GM23338 (cell line): ENCODE measurements at regions not wholly inside any gene's neighbourhood (a gene's known extent, or its start where the extent isn't known, plus 50 kb on each side); places are given as distances from the start of the nearest gene placed in this dataset.

ENCODE experiments used
- ATAC-seq: fragments of 200-7000 bp; cut with Tn5 transposase; 3 replicates; pipeline ENCODE4 v1.9.1; 2020
- DNase-seq: peaks from one replicate; pipeline ENCODE4 v3.0.0-alpha.2; 2015; ENCODE audit warnings: low spot score
- H2AFZ ChIP-seq: fragments of 200-600 bp; sonication (generic); 2 replicates; pipeline ENCODE4 v1.8.0; 2016; ENCODE audit warnings: antibody characterized with exemption, mild to moderate bottlenecking, moderate library complexity
- H3F3A ChIP-seq: fragments of 200-600 bp; sonication (generic); replicated peaks from 2 replicates; pipeline ENCODE4 v1.8.0; 2017; ENCODE audit warnings: antibody characterized with exemption, mixed run types, low read depth
- H3K27ac ChIP-seq: fragments of 200-600 bp; sonication (generic); 2 replicates; pipeline ENCODE4 v1.6.1; 2016; ENCODE audit warnings: low read depth
- H3K27me3 ChIP-seq: fragments of 200-600 bp; sonication (generic); 2 replicates; pipeline ENCODE4 v1.8.0; 2016; ENCODE audit warnings: mild to moderate bottlenecking, mixed run types, moderate library complexity; ENCODE audit not compliant: insufficient read depth
- H3K36me3 ChIP-seq: fragments of 200-600 bp; sonication (generic); 2 replicates; pipeline ENCODE4 v1.8.0; 2016; ENCODE audit warnings: mild to moderate bottlenecking; ENCODE audit not compliant: insufficient read depth
- H3K4me1 ChIP-seq: fragments of 200-600 bp; sonication (generic); 2 replicates; pipeline ENCODE4 v1.8.0; 2016; ENCODE audit warnings: mild to moderate bottlenecking, moderate library complexity; ENCODE audit not compliant: insufficient read depth
- H3K4me2 ChIP-seq: fragments of 200-600 bp; sonication (generic); 2 replicates; pipeline ENCODE4 v1.7.1; 2017; ENCODE audit warnings: mixed run types
- H3K4me3 ChIP-seq: fragments of 200-600 bp; sonication (generic); 2 replicates; pipeline ENCODE4 v1.6.1; 2016; ENCODE audit warnings: mixed run types
- H3K79me2 ChIP-seq: fragments of 200-600 bp; sonication (generic); replicated peaks from 2 replicates; pipeline ENCODE4 v1.8.0; 2017; ENCODE audit warnings: mild to moderate bottlenecking; ENCODE audit not compliant: insufficient read depth
- H3K9me2 ChIP-seq: fragments of 200-600 bp; sonication (generic); 2 replicates; pipeline ENCODE4 v1.8.0; 2017; ENCODE audit not compliant: insufficient read depth
- H4K20me1 ChIP-seq: fragments of 200-600 bp; sonication (generic); replicated peaks from 2 replicates; pipeline ENCODE4 v1.8.0; 2017; ENCODE audit warnings: mild to moderate bottlenecking; ENCODE audit not compliant: insufficient read depth
- H3K27ac Mint-ChIP-seq: 2 replicates; pipeline ENCODE4 v1.8.0; 2020; ENCODE audit warnings: inconsistent platforms, mild to moderate bottlenecking, moderate library complexity, mixed read lengths
- H3K27me3 Mint-ChIP-seq: 3 replicates; pipeline ENCODE4 v1.8.0; 2022; ENCODE audit warnings: low read depth, mild to moderate bottlenecking, moderate library complexity, mixed read lengths, inconsistent platforms; ENCODE audit not compliant: insufficient read depth, poor library complexity
- H3K36me3 Mint-ChIP-seq: 3 replicates; pipeline ENCODE4 v1.8.0; 2021; ENCODE audit warnings: low read depth, mild to moderate bottlenecking, inconsistent platforms, moderate library complexity, mixed read lengths
- H3K4me1 Mint-ChIP-seq: 3 replicates; pipeline ENCODE4 v1.8.0; 2020; ENCODE audit warnings: mild to moderate bottlenecking, inconsistent platforms, mixed read lengths
- H3K4me3 Mint-ChIP-seq: 3 replicates; pipeline ENCODE4 v1.8.0; 2021; ENCODE audit warnings: moderate library complexity, mild to moderate bottlenecking, inconsistent platforms, mixed read lengths
- H3K9me3 Mint-ChIP-seq: 3 replicates; pipeline ENCODE4 v1.8.0; 2020; ENCODE audit warnings: moderate library complexity, mild to moderate bottlenecking, inconsistent platforms, mixed read lengths
- EZH2 ChIP-seq: fragments of 200-600 bp; sonication (generic); IDR thresholded peaks from one replicate; pipeline ENCODE4 v1.8.0; 2017; ENCODE audit warnings: antibody characterized with exemption, mild to moderate bottlenecking, low read depth; ENCODE audit not compliant: unreplicated experiment
- EZH2phosphoT487 ChIP-seq: fragments of 200-600 bp; sonication (generic); IDR thresholded peaks from one replicate; pipeline ENCODE4 v1.8.1; 2018; ENCODE audit warnings: antibody characterized with exemption; ENCODE audit not compliant: unreplicated experiment
- JUNB ChIP-seq: IDR thresholded peaks from one replicate; pipeline ENCODE4 v1.6.1; 2016; ENCODE audit warnings: antibody characterized with exemption; ENCODE audit not compliant: unreplicated experiment
- POLR2AphosphoS5 ChIP-seq: IDR thresholded peaks from 2 replicates; pipeline ENCODE4 v1.6.1; 2016; ENCODE audit warnings: antibody characterized with exemption, low read depth
- TF ChIP-seq, protein P1 (sequence below): IDR thresholded peaks from one replicate; pipeline ENCODE4 v1.6.1; 2018; ENCODE audit warnings: antibody characterized with exemption; ENCODE audit not compliant: unreplicated experiment
- TF ChIP-seq, protein P2 (sequence below): fragments of 250-450 bp; sonication (Bioruptor Pico); IDR thresholded peaks from 2 replicates; pipeline ENCODE4 v1.5.0; 2020; ENCODE audit warnings: mild to moderate bottlenecking, moderate library complexity
- TF ChIP-seq, protein P3 (sequence below), 2 experiments: fragments of 200-600 bp in 1 of 2; sonication (generic) in 1 of 2; conservative IDR thresholded peaks; 2 replicates each; pipeline versions ENCODE4 v1.5.1 to v1.6.1; 2016 to 2017; ENCODE audit warnings: antibody characterized with exemption in 2 of 2, low read depth in 2 of 2, mild to moderate bottlenecking in 2 of 2, moderate library complexity in 1 of 2

DNA sequence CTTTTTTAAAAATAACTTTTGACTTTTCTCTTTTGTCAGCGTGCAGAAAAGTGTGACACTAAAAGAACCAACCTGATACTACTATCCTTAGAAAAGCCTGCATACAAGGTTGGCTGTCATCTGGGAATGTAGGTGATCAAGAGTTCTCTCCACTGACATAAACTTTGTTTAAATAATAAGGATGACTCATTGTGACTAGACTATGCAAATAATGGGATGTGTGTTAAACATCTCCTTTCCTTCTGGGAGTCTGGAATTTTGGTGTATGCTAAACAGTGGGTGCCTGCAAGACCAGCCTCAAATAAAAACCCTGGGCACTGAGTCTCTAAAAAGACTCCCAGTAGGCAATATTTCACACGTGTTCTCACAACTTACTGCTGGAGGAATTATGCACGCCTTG lies 373.4 kb downstream of the CNTNAP4 start:
- Histone ChIP-seq H3K4me1 (no peaks in the 10 kb centered on the region), H3K4me2 (no peak overlapping the region), H4K20me1 (no peaks in the 10 kb centered on the region), H2AFZ (no peak overlapping the region), H3K36me3 (no peaks in the 10 kb centered on the region), H3K27ac (no peak overlapping the region), H3K9me2 (no peaks in the 10 kb centered on the region), H3K27me3 (no peaks in the 10 kb centered on the region), H3K79me2 (no peaks in the 10 kb centered on the region), H3F3A (no peaks in the 10 kb centered on the region), H3K4me3 (no peak overlapping the region)
- no peaks in the 10 kb centered on the region for H3K27me3 Mint-ChIP-seq
- H3K27ac Mint-ChIP-seq = no peak overlapping the region
- H3K36me3 Mint-ChIP-seq = no peaks in the 10 kb centered on the region; the same call in 2 of the 3 replicates
- H3K4me1 Mint-ChIP-seq = no peaks in the 10 kb centered on the region
- TF ChIP-seq, protein P1, sequence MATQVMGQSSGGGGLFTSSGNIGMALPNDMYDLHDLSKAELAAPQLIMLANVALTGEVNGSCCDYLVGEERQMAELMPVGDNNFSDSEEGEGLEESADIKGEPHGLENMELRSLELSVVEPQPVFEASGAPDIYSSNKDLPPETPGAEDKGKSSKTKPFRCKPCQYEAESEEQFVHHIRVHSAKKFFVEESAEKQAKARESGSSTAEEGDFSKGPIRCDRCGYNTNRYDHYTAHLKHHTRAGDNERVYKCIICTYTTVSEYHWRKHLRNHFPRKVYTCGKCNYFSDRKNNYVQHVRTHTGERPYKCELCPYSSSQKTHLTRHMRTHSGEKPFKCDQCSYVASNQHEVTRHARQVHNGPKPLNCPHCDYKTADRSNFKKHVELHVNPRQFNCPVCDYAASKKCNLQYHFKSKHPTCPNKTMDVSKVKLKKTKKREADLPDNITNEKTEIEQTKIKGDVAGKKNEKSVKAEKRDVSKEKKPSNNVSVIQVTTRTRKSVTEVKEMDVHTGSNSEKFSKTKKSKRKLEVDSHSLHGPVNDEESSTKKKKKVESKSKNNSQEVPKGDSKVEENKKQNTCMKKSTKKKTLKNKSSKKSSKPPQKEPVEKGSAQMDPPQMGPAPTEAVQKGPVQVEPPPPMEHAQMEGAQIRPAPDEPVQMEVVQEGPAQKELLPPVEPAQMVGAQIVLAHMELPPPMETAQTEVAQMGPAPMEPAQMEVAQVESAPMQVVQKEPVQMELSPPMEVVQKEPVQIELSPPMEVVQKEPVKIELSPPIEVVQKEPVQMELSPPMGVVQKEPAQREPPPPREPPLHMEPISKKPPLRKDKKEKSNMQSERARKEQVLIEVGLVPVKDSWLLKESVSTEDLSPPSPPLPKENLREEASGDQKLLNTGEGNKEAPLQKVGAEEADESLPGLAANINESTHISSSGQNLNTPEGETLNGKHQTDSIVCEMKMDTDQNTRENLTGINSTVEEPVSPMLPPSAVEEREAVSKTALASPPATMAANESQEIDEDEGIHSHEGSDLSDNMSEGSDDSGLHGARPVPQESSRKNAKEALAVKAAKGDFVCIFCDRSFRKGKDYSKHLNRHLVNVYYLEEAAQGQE = no peak
- TF ChIP-seq, protein P2, sequence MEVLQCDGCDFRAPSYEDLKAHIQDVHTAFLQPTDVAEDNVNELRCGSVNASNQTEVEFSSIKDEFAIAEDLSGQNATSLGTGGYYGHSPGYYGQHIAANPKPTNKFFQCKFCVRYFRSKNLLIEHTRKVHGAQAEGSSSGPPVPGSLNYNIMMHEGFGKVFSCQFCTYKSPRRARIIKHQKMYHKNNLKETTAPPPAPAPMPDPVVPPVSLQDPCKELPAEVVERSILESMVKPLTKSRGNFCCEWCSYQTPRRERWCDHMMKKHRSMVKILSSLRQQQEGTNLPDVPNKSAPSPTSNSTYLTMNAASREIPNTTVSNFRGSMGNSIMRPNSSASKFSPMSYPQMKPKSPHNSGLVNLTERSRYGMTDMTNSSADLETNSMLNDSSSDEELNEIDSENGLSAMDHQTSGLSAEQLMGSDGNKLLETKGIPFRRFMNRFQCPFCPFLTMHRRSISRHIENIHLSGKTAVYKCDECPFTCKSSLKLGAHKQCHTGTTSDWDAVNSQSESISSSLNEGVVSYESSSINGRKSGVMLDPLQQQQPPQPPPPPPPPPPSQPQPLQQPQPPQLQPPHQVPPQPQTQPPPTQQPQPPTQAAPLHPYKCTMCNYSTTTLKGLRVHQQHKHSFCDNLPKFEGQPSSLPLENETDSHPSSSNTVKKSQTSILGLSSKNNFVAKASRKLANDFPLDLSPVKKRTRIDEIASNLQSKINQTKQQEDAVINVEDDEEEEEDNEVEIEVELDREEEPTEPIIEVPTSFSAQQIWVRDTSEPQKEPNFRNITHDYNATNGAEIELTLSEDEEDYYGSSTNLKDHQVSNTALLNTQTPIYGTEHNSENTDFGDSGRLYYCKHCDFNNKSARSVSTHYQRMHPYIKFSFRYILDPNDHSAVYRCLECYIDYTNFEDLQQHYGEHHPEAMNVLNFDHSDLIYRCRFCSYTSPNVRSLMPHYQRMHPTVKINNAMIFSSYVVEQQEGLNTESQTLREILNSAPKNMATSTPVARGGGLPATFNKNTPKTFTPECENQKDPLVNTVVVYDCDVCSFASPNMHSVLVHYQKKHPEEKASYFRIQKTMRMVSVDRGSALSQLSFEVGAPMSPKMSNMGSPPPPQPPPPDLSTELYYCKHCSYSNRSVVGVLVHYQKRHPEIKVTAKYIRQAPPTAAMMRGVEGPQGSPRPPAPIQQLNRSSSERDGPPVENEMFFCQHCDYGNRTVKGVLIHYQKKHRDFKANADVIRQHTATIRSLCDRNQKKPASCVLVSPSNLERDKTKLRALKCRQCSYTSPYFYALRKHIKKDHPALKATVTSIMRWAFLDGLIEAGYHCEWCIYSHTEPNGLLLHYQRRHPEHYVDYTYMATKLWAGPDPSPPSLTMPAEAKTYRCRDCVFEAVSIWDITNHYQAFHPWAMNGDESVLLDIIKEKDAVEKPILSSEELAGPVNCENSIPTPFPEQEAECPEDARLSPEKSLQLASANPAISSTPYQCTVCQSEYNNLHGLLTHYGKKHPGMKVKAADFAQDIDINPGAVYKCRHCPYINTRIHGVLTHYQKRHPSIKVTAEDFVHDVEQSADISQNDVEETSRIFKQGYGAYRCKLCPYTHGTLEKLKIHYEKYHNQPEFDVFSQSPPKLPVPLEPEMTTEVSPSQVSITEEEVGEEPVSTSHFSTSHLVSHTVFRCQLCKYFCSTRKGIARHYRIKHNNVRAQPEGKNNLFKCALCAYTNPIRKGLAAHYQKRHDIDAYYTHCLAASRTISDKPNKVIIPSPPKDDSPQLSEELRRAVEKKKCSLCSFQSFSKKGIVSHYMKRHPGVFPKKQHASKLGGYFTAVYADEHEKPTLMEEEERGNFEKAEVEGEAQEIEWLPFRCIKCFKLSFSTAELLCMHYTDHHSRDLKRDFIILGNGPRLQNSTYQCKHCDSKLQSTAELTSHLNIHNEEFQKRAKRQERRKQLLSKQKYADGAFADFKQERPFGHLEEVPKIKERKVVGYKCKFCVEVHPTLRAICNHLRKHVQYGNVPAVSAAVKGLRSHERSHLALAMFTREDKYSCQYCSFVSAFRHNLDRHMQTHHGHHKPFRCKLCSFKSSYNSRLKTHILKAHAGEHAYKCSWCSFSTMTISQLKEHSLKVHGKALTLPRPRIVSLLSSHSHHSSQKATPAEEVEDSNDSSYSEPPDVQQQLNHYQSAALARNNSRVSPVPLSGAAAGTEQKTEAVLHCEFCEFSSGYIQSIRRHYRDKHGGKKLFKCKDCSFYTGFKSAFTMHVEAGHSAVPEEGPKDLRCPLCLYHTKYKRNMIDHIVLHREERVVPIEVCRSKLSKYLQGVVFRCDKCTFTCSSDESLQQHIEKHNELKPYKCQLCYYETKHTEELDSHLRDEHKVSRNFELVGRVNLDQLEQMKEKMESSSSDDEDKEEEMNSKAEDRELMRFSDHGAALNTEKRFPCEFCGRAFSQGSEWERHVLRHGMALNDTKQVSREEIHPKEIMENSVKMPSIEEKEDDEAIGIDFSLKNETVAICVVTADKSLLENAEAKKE = no peak
- TF ChIP-seq, protein P3, sequence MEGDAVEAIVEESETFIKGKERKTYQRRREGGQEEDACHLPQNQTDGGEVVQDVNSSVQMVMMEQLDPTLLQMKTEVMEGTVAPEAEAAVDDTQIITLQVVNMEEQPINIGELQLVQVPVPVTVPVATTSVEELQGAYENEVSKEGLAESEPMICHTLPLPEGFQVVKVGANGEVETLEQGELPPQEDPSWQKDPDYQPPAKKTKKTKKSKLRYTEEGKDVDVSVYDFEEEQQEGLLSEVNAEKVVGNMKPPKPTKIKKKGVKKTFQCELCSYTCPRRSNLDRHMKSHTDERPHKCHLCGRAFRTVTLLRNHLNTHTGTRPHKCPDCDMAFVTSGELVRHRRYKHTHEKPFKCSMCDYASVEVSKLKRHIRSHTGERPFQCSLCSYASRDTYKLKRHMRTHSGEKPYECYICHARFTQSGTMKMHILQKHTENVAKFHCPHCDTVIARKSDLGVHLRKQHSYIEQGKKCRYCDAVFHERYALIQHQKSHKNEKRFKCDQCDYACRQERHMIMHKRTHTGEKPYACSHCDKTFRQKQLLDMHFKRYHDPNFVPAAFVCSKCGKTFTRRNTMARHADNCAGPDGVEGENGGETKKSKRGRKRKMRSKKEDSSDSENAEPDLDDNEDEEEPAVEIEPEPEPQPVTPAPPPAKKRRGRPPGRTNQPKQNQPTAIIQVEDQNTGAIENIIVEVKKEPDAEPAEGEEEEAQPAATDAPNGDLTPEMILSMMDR (conservative IDR thresholded peaks at IDR 0.05; ENCODE audit: low read depth in 2 of 2) = no peak
- TF ChIP-seq JUNB (no peak), EZH2phosphoT487 (no peak), EZH2 (no peak), POLR2AphosphoS5 (no peak)
- DNase-seq (no peak), ATAC-seq (no peak)
- no peak overlapping the region for H3K4me3 Mint-ChIP-seq
- peaks cover 59% of the 10 kb centered on the region for H3K9me3 Mint-ChIP-seq
